CD14-positive monocyte (primary cell): ENCODE measurements at regions not wholly inside any gene's neighbourhood (a gene's known extent, or its start where the extent isn't known, plus 50 kb on each side); places are given as distances from the start of the nearest gene placed in this dataset.

Experiments used
- DNase-seq, 3 donors: peaks; one replicate each; pipeline ENCODE4 v3.0.0-alpha.2; 2011 to 2022
- H2AFZ ChIP-seq: 2 replicates; pipeline ENCODE4 v1.6.0; 2012; ENCODE audit warnings: mild to moderate bottlenecking, low read depth, low read length, inconsistent platforms; ENCODE audit not compliant: insufficient read depth, poor library complexity, severe bottlenecking
- H3K27ac ChIP-seq, 2 donors: 1 replicate in 1 of 2; 2 replicates in 1 of 2; pipeline ENCODE4 v1.5.1; 2012 to 2013; ENCODE audit warnings: low read length in 2 of 2, control low read depth in 1 of 2, inconsistent platforms in 1 of 2, low read depth in 1 of 2, mild to moderate bottlenecking in 1 of 2
- H3K27me3 ChIP-seq, 2 donors: one replicate each; pipeline versions ENCODE4 v1.6.0 to v1.6.1; 2011 to 2013; ENCODE audit warnings: low read length in 2 of 2; ENCODE audit not compliant: control insufficient read depth in 2 of 2, insufficient read depth in 2 of 2
- H3K36me3 ChIP-seq, 2 donors: replicated peaks in 1 of 2; 1 replicate in 1 of 2; 2 replicates in 1 of 2; pipeline versions ENCODE4 v1.5.1 to v1.6.1; 2012 to 2013; ENCODE audit warnings: low read length in 2 of 2, control low read depth in 1 of 2, inconsistent platforms in 1 of 2, mild to moderate bottlenecking in 1 of 2; ENCODE audit not compliant: insufficient read depth in 2 of 2, control insufficient read depth in 1 of 2
- H3K4me1 ChIP-seq, 2 donors: 1 replicate in 1 of 2; 2 replicates in 1 of 2; pipeline versions ENCODE4 v1.5.1 to v1.6.1; 2012 to 2013; ENCODE audit warnings: low read length in 2 of 2, control low read depth in 1 of 2, inconsistent platforms in 1 of 2, mild to moderate bottlenecking in 1 of 2, moderate library complexity in 1 of 2; ENCODE audit not compliant: insufficient read depth in 2 of 2, control insufficient read depth in 1 of 2
- H3K4me2 ChIP-seq: replicated peaks from 2 replicates; pipeline ENCODE3; 2012; ENCODE audit warnings: low read length, moderate library complexity, mild to moderate bottlenecking; ENCODE audit not compliant: poor library complexity, severe bottlenecking; ENCODE audit errors: extremely low read depth
- H3K4me3 ChIP-seq, 3 experiments: fragments of 200-600 bp in 1 of 3; sonication (generic) in 1 of 3; replicated peaks in 1 of 3; 1 replicate in 2 of 3; 2 replicates in 1 of 3; pipeline ENCODE4 v1.5.1; 2011 to 2013; ENCODE audit warnings: low read length in 3 of 3, mild to moderate bottlenecking in 3 of 3, control low read depth in 2 of 3, low read depth in 2 of 3, inconsistent platforms in 1 of 3, moderate library complexity in 1 of 3
- H3K79me2 ChIP-seq: 2 replicates; pipeline ENCODE4 v1.6.0; 2012; ENCODE audit warnings: mild to moderate bottlenecking, control low read depth, inconsistent platforms, low read length, moderate library complexity; ENCODE audit not compliant: insufficient read depth
- H3K9ac ChIP-seq: 2 replicates; pipeline ENCODE4 v1.6.0; 2017; ENCODE audit warnings: low read length, mild to moderate bottlenecking; ENCODE audit not compliant: insufficient read depth, poor library complexity, severe bottlenecking
- H3K9me3 ChIP-seq, 2 donors: replicated peaks in 1 of 2; 1 replicate in 1 of 2; 2 replicates in 1 of 2; pipeline versions ENCODE4 v1.5.1 to v1.6.1; 2012 to 2013; ENCODE audit warnings: low read length in 2 of 2, control low read depth in 1 of 2; ENCODE audit not compliant: control insufficient read depth in 1 of 2, insufficient read depth in 1 of 2
- H4K20me1 ChIP-seq: 2 replicates; pipeline ENCODE4 v1.6.0; 2012; ENCODE audit warnings: mild to moderate bottlenecking, low read length, control low read depth, moderate library complexity; ENCODE audit not compliant: insufficient read depth
- H3K27ac Mint-ChIP-seq, 7 donors: one replicate each; pipeline ENCODE4 v1.8.0; 2020; ENCODE audit warnings: mild to moderate bottlenecking in 7 of 7, mixed read lengths in 7 of 7, moderate library complexity in 6 of 7, inconsistent platforms in 2 of 7
- H3K27me3 Mint-ChIP-seq, 3 donors: one replicate each; pipeline ENCODE4 v1.8.0; 2021 to 2022; ENCODE audit warnings: low read depth in 3 of 3, mild to moderate bottlenecking in 3 of 3, mixed read lengths in 3 of 3, moderate library complexity in 3 of 3, inconsistent platforms in 1 of 3
- H3K36me3 Mint-ChIP-seq, 2 donors: one replicate each; pipeline ENCODE4 v1.8.0; 2020; ENCODE audit warnings: mixed read lengths in 2 of 2, inconsistent platforms in 1 of 2, mild to moderate bottlenecking in 1 of 2
- H3K4me1 Mint-ChIP-seq: one replicate; pipeline ENCODE4 v1.8.0; 2020; ENCODE audit warnings: mild to moderate bottlenecking, mixed read lengths
- H3K4me3 Mint-ChIP-seq, 2 donors: one replicate each; pipeline ENCODE4 v1.8.0; 2020; ENCODE audit warnings: mild to moderate bottlenecking in 2 of 2, mixed read lengths in 2 of 2, moderate library complexity in 1 of 2
- H3K9me3 Mint-ChIP-seq, 7 donors: one replicate each; pipeline ENCODE4 v1.8.0; 2020 to 2022; ENCODE audit warnings: mixed read lengths in 7 of 7, mild to moderate bottlenecking in 6 of 7, moderate library complexity in 6 of 7, inconsistent platforms in 2 of 7
- WGBS: methylation state at CpG from one replicate; pipeline ENCODE4 v1.1.5; 2013; ENCODE audit warnings: missing lambda C conversion rate; ENCODE audit not compliant: insufficient coverage; 5-methylcytosine and 5-hydroxymethylcytosine counted together
- intact Hi-C, 2 donors: fragments of 100-400 bp; cut with micrococcal nuclease; formaldehyde crosslinking; loops; one replicate each; pipeline versions ENCODE4 v1.15.0 to v1.15.1; 2023
- TF ChIP-seq, protein P1 (sequence below): fragments of 200-600 bp; IDR thresholded peaks from one replicate; pipeline ENCODE4 v1.8.0; 2022; ENCODE audit warnings: antibody characterized with exemption, mild to moderate bottlenecking

DNA sequence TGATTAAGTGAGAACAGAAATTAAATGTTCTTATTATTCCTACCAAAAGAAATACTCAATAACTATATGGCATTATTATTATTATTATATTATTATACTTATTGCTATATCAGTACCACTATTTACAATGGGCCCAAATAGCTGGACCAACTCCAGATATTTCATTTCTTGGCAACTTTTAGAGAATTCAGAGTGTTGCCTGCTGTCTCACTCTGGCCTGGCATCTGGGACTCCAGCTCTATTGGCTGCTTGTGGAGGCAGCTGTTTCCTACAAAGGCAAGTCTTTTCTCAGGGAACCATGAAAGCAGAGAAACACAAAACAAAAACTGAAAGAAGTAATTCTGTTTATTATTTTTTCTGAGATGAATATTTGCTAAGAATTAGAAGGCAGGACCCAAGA is 105.1 kb upstream of the SORCS1 start:
- H3K36me3 ChIP-seq: no peaks in the 10 kb centered on the region
- Mint-ChIP-seq H3K4me1 (peaks cover 6% of the 10 kb centered on the region), H3K27me3 (peaks cover 0 to 2% (median 0%) of the 10 kb centered on the region in 3 donors), H3K27ac (no peak overlapping the region), H3K36me3 (no peaks in the 10 kb centered on the region), H3K4me3 (no peak overlapping the region), H3K9me3 (peaks cover 0 to 4% (median 3%) of the 10 kb centered on the region in 7 donors)
- no peak for DNase-seq
- H4K20me1 ChIP-seq: no peaks in the 10 kb centered on the region
- no peak overlapping the region for H3K9ac ChIP-seq
- H3K27ac ChIP-seq: no peak overlapping the region
- H3K4me3 ChIP-seq: no peak overlapping the region
- intact Hi-C loops: no loop called here
- H3K4me1 ChIP-seq: no peaks in the 10 kb centered on the region
- no peaks in the 10 kb centered on the region for H3K9me3 ChIP-seq
- H3K4me2 ChIP-seq: no peak overlapping the region
- TF ChIP-seq, protein P1, sequence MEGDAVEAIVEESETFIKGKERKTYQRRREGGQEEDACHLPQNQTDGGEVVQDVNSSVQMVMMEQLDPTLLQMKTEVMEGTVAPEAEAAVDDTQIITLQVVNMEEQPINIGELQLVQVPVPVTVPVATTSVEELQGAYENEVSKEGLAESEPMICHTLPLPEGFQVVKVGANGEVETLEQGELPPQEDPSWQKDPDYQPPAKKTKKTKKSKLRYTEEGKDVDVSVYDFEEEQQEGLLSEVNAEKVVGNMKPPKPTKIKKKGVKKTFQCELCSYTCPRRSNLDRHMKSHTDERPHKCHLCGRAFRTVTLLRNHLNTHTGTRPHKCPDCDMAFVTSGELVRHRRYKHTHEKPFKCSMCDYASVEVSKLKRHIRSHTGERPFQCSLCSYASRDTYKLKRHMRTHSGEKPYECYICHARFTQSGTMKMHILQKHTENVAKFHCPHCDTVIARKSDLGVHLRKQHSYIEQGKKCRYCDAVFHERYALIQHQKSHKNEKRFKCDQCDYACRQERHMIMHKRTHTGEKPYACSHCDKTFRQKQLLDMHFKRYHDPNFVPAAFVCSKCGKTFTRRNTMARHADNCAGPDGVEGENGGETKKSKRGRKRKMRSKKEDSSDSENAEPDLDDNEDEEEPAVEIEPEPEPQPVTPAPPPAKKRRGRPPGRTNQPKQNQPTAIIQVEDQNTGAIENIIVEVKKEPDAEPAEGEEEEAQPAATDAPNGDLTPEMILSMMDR: no peak
- H2AFZ ChIP-seq: no peak overlapping the region
- H3K27me3 ChIP-seq: no peaks in the 10 kb centered on the region
- no peaks in the 10 kb centered on the region for H3K79me2 ChIP-seq

DNA sequence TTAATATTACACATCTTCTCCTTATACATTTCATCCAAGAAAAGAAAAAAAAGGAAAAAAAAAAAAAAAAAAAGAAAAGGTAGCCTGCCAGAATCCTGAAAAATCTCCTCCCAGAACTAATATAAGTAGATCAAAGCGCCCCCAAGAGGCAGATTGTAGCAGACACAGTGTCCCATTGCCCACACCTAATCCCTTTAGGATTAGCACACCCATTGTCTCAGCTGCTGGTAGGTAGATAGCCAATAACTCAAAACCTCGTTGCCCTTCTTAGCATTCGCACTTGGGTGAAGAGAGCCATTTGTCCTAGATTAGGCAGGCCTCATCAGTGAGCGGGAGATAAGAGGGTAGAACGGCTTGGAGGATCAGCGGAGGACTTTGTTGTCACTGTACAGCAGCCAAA is 100.2 kb upstream of the SORCS1 start:
- H3K4me2 ChIP-seq: no peak overlapping the region
- H3K27ac Mint-ChIP-seq: no peak overlapping the region
- H3K36me3 ChIP-seq: no peaks in the 10 kb centered on the region
- H3K4me1 Mint-ChIP-seq: peaks cover 6% of the 10 kb centered on the region
- H3K4me3 Mint-ChIP-seq: no peak overlapping the region
- no peaks in the 10 kb centered on the region for H3K79me2 ChIP-seq
- intact Hi-C loops: no loop called here
- no peaks in the 10 kb centered on the region for H3K36me3 Mint-ChIP-seq
- H3K27me3 ChIP-seq: no peaks in the 10 kb centered on the region
- H2AFZ ChIP-seq: no peak overlapping the region
- H3K4me3 ChIP-seq: no peak overlapping the region
- no peak overlapping the region for H3K9ac ChIP-seq
- WGBS: 85% methylated on average over 4 of the region's 6 CpGs
- H3K27me3 Mint-ChIP-seq: peaks cover 0 to 3% (median 0%) of the 10 kb centered on the region in 3 donors
- no peaks in the 10 kb centered on the region for H3K9me3 ChIP-seq
- H3K9me3 Mint-ChIP-seq: peaks cover 0 to 5% (median 1%) of the 10 kb centered on the region in 7 donors
- H3K4me1 ChIP-seq: no peaks in the 10 kb centered on the region
- no peak for DNase-seq
- no peak overlapping the region for H3K27ac ChIP-seq
- H4K20me1 ChIP-seq: no peaks in the 10 kb centered on the region
- TF ChIP-seq, protein P1: no peak
